SK-N-SH (cell line): ENCODE measurements at regions not wholly inside any gene's neighbourhood (a gene's known extent, or its start where the extent isn't known, plus 50 kb on each side); places are given as distances from the start of the nearest gene placed in this dataset.

Source experiments
- EP300 ChIP-seq, 2 experiments: IDR thresholded peaks; 2 replicates each; pipeline versions ENCODE4 v1.4.0 to v1.6.1; 2012; ENCODE audit warnings: borderline replicate concordance in 1 of 2, low read depth in 1 of 2, low read length in 1 of 2
- GABPA ChIP-seq: IDR thresholded peaks from 2 replicates; pipeline ENCODE4 v1.4.0; 2012; ENCODE audit warnings: low read depth, mild to moderate bottlenecking
- NRF1 ChIP-seq: IDR thresholded peaks from 2 replicates; pipeline ENCODE4 v1.6.1; 2012; ENCODE audit warnings: low read depth, mild to moderate bottlenecking, low read length
- POLR2AphosphoS5 ChIP-seq: IDR thresholded peaks from 2 replicates; pipeline ENCODE4 v1.6.1; 2012; ENCODE audit warnings: low read depth, low read length
- RFX5 ChIP-seq: IDR thresholded peaks from 2 replicates; pipeline ENCODE4 v1.6.1; 2012; ENCODE audit warnings: mild to moderate bottlenecking, improper control_type of control experiment, low read length
- SMC3 ChIP-seq: IDR thresholded peaks from 2 replicates; pipeline ENCODE4 v1.6.1; 2012; ENCODE audit warnings: low read depth, low read length, improper control_type of control experiment
- USF2 ChIP-seq: fragments of 150-350 bp; IDR thresholded peaks from 2 replicates; pipeline ENCODE4 v1.6.1; 2017; ENCODE audit warnings: antibody characterized with exemption, low read length, low read depth, borderline replicate concordance
- TF ChIP-seq, protein P1 (sequence below): fragments of 200-600 bp; sonication (generic); IDR thresholded peaks from 2 replicates; pipeline ENCODE4 v1.6.1; 2017; ENCODE audit warnings: antibody characterized with exemption, mild to moderate bottlenecking, moderate library complexity
- TF ChIP-seq, protein P2 (sequence below): IDR thresholded peaks from 2 replicates; pipeline ENCODE4 v1.6.1; 2012; ENCODE audit warnings: mild to moderate bottlenecking, low read depth, low read length, moderate library complexity

DNA sequence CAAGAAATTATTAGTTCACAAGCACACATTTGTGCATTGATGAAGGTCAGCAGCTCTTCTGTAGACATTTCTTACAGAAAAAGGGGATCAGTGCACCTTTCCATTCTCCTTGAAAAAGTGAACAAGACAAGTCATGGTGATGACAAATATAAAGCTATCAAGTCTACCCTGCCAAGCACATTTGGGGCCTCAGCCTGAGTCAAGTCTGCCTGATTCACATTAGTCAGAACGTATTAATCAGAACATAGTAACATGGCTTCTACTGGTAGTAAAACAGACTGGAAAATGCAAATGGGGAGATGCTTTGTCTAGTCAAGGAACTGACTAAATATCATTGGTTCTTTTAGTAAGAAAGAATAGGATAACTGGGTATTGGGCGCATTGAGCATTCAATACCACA lies 2305.1 kb downstream of the PCDH7 start:
- TF ChIP-seq RFX5 (no peak), USF2 (no peak), SMC3 (no peak), NRF1 (no peak), POLR2AphosphoS5 (no peak), GABPA (no peak), EP300 (IDR thresholded peaks at IDR 0.05; ENCODE audit: borderline replicate concordance in 1 of 2, low read depth in 1 of 2, low read length in 1 of 2) (no peak)
- TF ChIP-seq, protein P1, sequence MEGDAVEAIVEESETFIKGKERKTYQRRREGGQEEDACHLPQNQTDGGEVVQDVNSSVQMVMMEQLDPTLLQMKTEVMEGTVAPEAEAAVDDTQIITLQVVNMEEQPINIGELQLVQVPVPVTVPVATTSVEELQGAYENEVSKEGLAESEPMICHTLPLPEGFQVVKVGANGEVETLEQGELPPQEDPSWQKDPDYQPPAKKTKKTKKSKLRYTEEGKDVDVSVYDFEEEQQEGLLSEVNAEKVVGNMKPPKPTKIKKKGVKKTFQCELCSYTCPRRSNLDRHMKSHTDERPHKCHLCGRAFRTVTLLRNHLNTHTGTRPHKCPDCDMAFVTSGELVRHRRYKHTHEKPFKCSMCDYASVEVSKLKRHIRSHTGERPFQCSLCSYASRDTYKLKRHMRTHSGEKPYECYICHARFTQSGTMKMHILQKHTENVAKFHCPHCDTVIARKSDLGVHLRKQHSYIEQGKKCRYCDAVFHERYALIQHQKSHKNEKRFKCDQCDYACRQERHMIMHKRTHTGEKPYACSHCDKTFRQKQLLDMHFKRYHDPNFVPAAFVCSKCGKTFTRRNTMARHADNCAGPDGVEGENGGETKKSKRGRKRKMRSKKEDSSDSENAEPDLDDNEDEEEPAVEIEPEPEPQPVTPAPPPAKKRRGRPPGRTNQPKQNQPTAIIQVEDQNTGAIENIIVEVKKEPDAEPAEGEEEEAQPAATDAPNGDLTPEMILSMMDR = no peak
- TF ChIP-seq, protein P2, sequence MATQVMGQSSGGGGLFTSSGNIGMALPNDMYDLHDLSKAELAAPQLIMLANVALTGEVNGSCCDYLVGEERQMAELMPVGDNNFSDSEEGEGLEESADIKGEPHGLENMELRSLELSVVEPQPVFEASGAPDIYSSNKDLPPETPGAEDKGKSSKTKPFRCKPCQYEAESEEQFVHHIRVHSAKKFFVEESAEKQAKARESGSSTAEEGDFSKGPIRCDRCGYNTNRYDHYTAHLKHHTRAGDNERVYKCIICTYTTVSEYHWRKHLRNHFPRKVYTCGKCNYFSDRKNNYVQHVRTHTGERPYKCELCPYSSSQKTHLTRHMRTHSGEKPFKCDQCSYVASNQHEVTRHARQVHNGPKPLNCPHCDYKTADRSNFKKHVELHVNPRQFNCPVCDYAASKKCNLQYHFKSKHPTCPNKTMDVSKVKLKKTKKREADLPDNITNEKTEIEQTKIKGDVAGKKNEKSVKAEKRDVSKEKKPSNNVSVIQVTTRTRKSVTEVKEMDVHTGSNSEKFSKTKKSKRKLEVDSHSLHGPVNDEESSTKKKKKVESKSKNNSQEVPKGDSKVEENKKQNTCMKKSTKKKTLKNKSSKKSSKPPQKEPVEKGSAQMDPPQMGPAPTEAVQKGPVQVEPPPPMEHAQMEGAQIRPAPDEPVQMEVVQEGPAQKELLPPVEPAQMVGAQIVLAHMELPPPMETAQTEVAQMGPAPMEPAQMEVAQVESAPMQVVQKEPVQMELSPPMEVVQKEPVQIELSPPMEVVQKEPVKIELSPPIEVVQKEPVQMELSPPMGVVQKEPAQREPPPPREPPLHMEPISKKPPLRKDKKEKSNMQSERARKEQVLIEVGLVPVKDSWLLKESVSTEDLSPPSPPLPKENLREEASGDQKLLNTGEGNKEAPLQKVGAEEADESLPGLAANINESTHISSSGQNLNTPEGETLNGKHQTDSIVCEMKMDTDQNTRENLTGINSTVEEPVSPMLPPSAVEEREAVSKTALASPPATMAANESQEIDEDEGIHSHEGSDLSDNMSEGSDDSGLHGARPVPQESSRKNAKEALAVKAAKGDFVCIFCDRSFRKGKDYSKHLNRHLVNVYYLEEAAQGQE = no peak
